Loucy (cell line): ENCODE measurements at regions not wholly inside any gene's neighbourhood (a gene's known extent, or its start where the extent isn't known, plus 50 kb on each side); places are given as distances from the start of the nearest gene placed in this dataset.

ENCODE experiments used
- H2AFZ ChIP-seq: fragments of 200-600 bp; sonication (generic); 2 replicates; pipeline ENCODE4 v1.6.0; 2016; ENCODE audit warnings: antibody characterized with exemption, mild to moderate bottlenecking, low read length, moderate library complexity
- H3F3A ChIP-seq: fragments of 200-600 bp; 2 replicates; pipeline ENCODE4 v1.6.0; 2016; ENCODE audit warnings: antibody characterized with exemption, low read depth, mild to moderate bottlenecking
- H3K27me3 ChIP-seq: fragments of 200-600 bp; sonication (generic); 2 replicates; pipeline ENCODE4 v1.6.1; 2014; ENCODE audit warnings: low read length, mild to moderate bottlenecking; ENCODE audit not compliant: insufficient read depth, poor library complexity, severe bottlenecking
- H3K36me3 ChIP-seq: fragments of 200-600 bp; sonication (generic); 2 replicates; pipeline ENCODE4 v1.6.1; 2016; ENCODE audit warnings: low read length; ENCODE audit not compliant: insufficient read depth
- H3K4me1 ChIP-seq: fragments of 200-600 bp; sonication (generic); 2 replicates; pipeline ENCODE4 v1.5.1; 2014; ENCODE audit warnings: low read length, mild to moderate bottlenecking; ENCODE audit not compliant: insufficient read depth, poor library complexity, severe bottlenecking
- H3K4me2 ChIP-seq: fragments of 200-600 bp; sonication (generic); 2 replicates; pipeline ENCODE4 v1.6.0; 2014; ENCODE audit warnings: antibody characterized with exemption, low read length, low read depth, mild to moderate bottlenecking; ENCODE audit not compliant: poor library complexity, severe bottlenecking
- H3K4me3 ChIP-seq: fragments of 200-600 bp; sonication (generic); 2 replicates; pipeline ENCODE4 v1.5.1; 2014; ENCODE audit warnings: low read length, mild to moderate bottlenecking, mixed read lengths; ENCODE audit not compliant: poor library complexity, severe bottlenecking
- H3K79me2 ChIP-seq: fragments of 200-600 bp; sonication (generic); 2 replicates; pipeline ENCODE4 v1.6.1; 2014; ENCODE audit warnings: low read length; ENCODE audit not compliant: insufficient read depth
- H3K9ac ChIP-seq: fragments of 200-600 bp; sonication (generic); 2 replicates; pipeline ENCODE4 v1.6.0; 2014; ENCODE audit warnings: mild to moderate bottlenecking, low read depth, low read length, moderate library complexity; ENCODE audit not compliant: poor library complexity, severe bottlenecking
- H3K9me2 ChIP-seq: fragments of 200-600 bp; sonication (generic); replicated peaks from 2 replicates; pipeline ENCODE4 v1.6.1; 2016; ENCODE audit warnings: low read depth, low read length, mixed read lengths
- H3K9me3 ChIP-seq: fragments of 200-600 bp; sonication (generic); 2 replicates; pipeline ENCODE4 v1.6.1; 2014; ENCODE audit warnings: mild to moderate bottlenecking, antibody characterized with exemption, low read length, low read depth; ENCODE audit not compliant: insufficient read depth
- H4K20me1 ChIP-seq: fragments of 200-600 bp; sonication (generic); 2 replicates; pipeline ENCODE4 v1.6.0; 2014; ENCODE audit warnings: antibody characterized with exemption, low read length, mild to moderate bottlenecking; ENCODE audit not compliant: insufficient read depth, poor library complexity, severe bottlenecking
- EZH2phosphoT487 ChIP-seq: fragments of 200-600 bp; IDR thresholded peaks from 2 replicates; pipeline ENCODE4 v1.6.1; 2018; ENCODE audit warnings: antibody characterized with exemption, mild to moderate bottlenecking, moderate library complexity, borderline replicate concordance
- TF ChIP-seq, protein P1 (sequence below): fragments of 200-600 bp; sonication (generic); conservative IDR thresholded peaks from 2 replicates; pipeline ENCODE4 v1.5.1; 2014; ENCODE audit warnings: mild to moderate bottlenecking, antibody characterized with exemption, low read length

DNA sequence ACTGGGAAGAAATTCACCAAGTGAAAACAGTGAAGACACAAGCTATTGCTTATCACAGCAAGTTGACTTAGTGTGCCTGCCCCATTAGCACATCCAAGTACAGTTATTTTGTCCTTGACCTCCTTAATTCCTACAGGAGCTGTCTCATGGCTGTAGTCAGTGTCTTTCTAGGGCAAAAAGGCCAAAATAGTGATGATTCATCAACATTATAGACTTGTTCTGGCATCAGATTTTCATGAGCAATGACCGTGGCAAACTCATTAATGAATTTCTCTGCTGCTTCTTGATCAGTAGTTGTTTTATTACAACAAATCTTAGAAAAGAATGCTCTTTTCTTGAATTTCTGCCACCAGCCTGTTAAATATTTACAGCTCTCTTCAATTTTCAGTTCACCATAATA, 1169.3 kb upstream of the DDX18 start:
- H4K20me1 ChIP-seq: no peaks in the 10 kb centered on the region
- H3K9me2 ChIP-seq: no peaks in the 10 kb centered on the region
- H3K4me3 ChIP-seq: no peak overlapping the region
- H3K4me2 ChIP-seq: no peak overlapping the region
- H2AFZ ChIP-seq: no peak overlapping the region
- no peak for TF ChIP-seq EZH2phosphoT487
- TF ChIP-seq, protein P1, sequence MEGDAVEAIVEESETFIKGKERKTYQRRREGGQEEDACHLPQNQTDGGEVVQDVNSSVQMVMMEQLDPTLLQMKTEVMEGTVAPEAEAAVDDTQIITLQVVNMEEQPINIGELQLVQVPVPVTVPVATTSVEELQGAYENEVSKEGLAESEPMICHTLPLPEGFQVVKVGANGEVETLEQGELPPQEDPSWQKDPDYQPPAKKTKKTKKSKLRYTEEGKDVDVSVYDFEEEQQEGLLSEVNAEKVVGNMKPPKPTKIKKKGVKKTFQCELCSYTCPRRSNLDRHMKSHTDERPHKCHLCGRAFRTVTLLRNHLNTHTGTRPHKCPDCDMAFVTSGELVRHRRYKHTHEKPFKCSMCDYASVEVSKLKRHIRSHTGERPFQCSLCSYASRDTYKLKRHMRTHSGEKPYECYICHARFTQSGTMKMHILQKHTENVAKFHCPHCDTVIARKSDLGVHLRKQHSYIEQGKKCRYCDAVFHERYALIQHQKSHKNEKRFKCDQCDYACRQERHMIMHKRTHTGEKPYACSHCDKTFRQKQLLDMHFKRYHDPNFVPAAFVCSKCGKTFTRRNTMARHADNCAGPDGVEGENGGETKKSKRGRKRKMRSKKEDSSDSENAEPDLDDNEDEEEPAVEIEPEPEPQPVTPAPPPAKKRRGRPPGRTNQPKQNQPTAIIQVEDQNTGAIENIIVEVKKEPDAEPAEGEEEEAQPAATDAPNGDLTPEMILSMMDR: no peak
- H3K4me1 ChIP-seq: no peaks in the 10 kb centered on the region
- no peak overlapping the region for H3K9ac ChIP-seq
- no peaks in the 10 kb centered on the region for H3F3A ChIP-seq
- H3K9me3 ChIP-seq: no peaks in the 10 kb centered on the region
- H3K36me3 ChIP-seq: no peaks in the 10 kb centered on the region
- H3K79me2 ChIP-seq: no peaks in the 10 kb centered on the region
- H3K27me3 ChIP-seq: no peaks in the 10 kb centered on the region

DNA sequence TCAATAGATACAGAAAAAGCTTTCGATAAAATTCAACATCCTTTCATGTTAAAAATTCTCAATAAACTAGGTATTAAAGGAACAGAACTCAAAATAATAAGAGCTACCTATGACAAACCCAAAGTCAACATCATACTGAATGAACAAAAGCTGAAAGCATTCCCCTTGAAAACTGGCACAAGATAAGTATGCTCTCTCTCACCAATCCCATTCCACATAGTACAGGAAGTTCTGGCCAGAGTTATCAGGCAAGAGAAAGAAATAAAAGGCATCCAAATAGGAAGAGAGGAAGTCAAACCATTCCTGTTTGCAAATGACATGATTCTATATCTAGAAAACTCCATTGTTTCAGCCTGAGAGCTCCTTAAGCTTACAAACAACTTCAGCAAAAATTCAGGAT, 1145.8 kb upstream of the DDX18 start:
- no peak overlapping the region for H2AFZ ChIP-seq
- no peaks in the 10 kb centered on the region for H3K9me2 ChIP-seq
- H3K27me3 ChIP-seq: no peaks in the 10 kb centered on the region
- no peaks in the 10 kb centered on the region for H3F3A ChIP-seq
- no peak overlapping the region for H3K9ac ChIP-seq
- H3K79me2 ChIP-seq: no peaks in the 10 kb centered on the region
- no peak overlapping the region for H3K4me2 ChIP-seq
- no peaks in the 10 kb centered on the region for H3K4me1 ChIP-seq
- no peaks in the 10 kb centered on the region for H3K36me3 ChIP-seq
- no peaks in the 10 kb centered on the region for H3K9me3 ChIP-seq
- no peak for TF ChIP-seq EZH2phosphoT487
- TF ChIP-seq, protein P1: no peak
- H4K20me1 ChIP-seq: no peaks in the 10 kb centered on the region
- H3K4me3 ChIP-seq: no peak overlapping the region

DNA sequence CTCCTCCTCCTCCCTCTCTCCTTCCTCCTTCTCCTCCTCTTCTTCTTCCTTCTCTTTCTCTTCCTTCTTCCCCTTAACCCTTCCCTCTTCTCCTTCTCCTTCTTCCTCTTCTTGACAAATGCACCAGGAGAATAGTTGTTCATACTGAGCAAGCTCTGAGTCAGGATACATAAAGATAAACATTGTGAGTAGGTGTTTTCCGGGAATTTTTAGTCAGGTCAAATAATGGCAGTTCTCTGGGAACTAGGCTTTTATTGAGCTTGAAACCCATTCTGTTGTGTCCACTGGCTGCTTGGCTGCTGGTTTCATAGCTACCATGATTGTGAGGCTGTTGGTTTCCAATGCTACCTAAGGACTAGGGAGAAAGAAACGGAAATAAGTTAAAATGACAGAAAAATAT, 1144.7 kb upstream of the DDX18 start:
- Histone ChIP-seq H3K4me3 (no peak overlapping the region), H3K9me3 (no peaks in the 10 kb centered on the region), H2AFZ (no peak overlapping the region), H3K4me2 (no peak overlapping the region), H3F3A (no peaks in the 10 kb centered on the region), H3K27me3 (no peaks in the 10 kb centered on the region), H3K9ac (no peak overlapping the region), H3K36me3 (no peaks in the 10 kb centered on the region), H3K79me2 (no peaks in the 10 kb centered on the region), H4K20me1 (no peaks in the 10 kb centered on the region), H3K4me1 (no peaks in the 10 kb centered on the region), H3K9me2 (no peaks in the 10 kb centered on the region)
- TF ChIP-seq, protein P1: no peak
- no peak for TF ChIP-seq EZH2phosphoT487
